ENCODE measurements at regions not wholly inside any gene's neighbourhood (a gene's known extent, or its start where the extent isn't known, plus 50 kb on each side); places are given as distances from the start of the nearest gene placed in this dataset.

- no peak for ATAC-seq (ENCODE audit: low read depth)
- Mint-ChIP-seq H3K36me3 (peaks cover 5% of the 10 kb centered on the region), H3K4me3 (no peak overlapping the region), H3K27me3 (peaks cover 21% of the 10 kb centered on the region), H3K27ac (no peak overlapping the region), H3K9me3 (peaks cover 5% of the 10 kb centered on the region), H3K4me1 (peaks cover 6% of the 10 kb centered on the region)
- no peak for DNase-seq (ENCODE audit: low spot score in 2 of 2)
Measured at GRCh38 chr20:48159145-48160008, 374.1 kb upstream of the SULF2 start.

GRCh38 chr20:48158014-48158413 lies 372.7 kb upstream of the SULF2 start:
- peaks cover 5% of the 10 kb centered on the region for H3K9me3 Mint-ChIP-seq

GRCh38 chr20:48156951-48157700 lies 371.8 kb upstream of the SULF2 start:
- Mint-ChIP-seq H3K27me3 (peaks cover 17% of the 10 kb centered on the region), H3K4me3 (no peak overlapping the region), H3K4me1 (peaks cover 3% of the 10 kb centered on the region), H3K36me3 (peaks cover 5% of the 10 kb centered on the region), H3K27ac (no peak overlapping the region), H3K9me3 (peaks cover 5% of the 10 kb centered on the region)
- DNase-seq (ENCODE audit: low spot score in 2 of 2) = no peak
- ATAC-seq (ENCODE audit: low read depth) = no peak

More at GRCh38 chr20:48158014-48158413, 372.7 kb upstream of the SULF2 start:
- Mint-ChIP-seq H3K27ac (no peak overlapping the region), H3K4me3 (no peak overlapping the region), H3K4me1 (peaks cover 3% of the 10 kb centered on the region), H3K36me3 (peaks cover 5% of the 10 kb centered on the region), H3K27me3 (peaks cover 17% of the 10 kb centered on the region)
- no peak for ATAC-seq (ENCODE audit: low read depth)
- DNase-seq (ENCODE audit: low spot score in 2 of 2) = no peak

- peaks cover 5% of the 10 kb centered on the region for H3K9me3 Mint-ChIP-seq
- peaks cover 18% of the 10 kb centered on the region for H3K27me3 Mint-ChIP-seq
- H3K4me3 Mint-ChIP-seq = no peak overlapping the region
- ATAC-seq (ENCODE audit: low read depth) = no peak
- no peak for DNase-seq (ENCODE audit: low spot score in 2 of 2)
- peaks cover 5% of the 10 kb centered on the region for H3K36me3 Mint-ChIP-seq
- H3K4me1 Mint-ChIP-seq = peaks cover 3% of the 10 kb centered on the region
- no peak overlapping the region for H3K27ac Mint-ChIP-seq
Measured at GRCh38 chr20:48156521-48156920, 371.2 kb upstream of the SULF2 start.

GRCh38 chr20:48155268-48155667 lies 370.0 kb upstream of the SULF2 start:
- Mint-ChIP-seq H3K4me1 (peaks cover 3% of the 10 kb centered on the region), H3K9me3 (peaks cover 5% of the 10 kb centered on the region), H3K27me3 (peaks cover 17% of the 10 kb centered on the region), H3K27ac (no peak overlapping the region), H3K4me3 (no peak overlapping the region), H3K36me3 (peaks cover 5% of the 10 kb centered on the region)
- no peak for DNase-seq (ENCODE audit: low spot score in 2 of 2)
- ATAC-seq (ENCODE audit: low read depth) = no peak

GRCh38 chr20:48154040-48154765 lies 368.9 kb upstream of the SULF2 start:
- DNase-seq (ENCODE audit: low spot score in 2 of 2) = no peak
- peaks cover 5% of the 10 kb centered on the region for H3K9me3 Mint-ChIP-seq
- no peak overlapping the region for H3K27ac Mint-ChIP-seq
- peaks cover 10% of the 10 kb centered on the region for H3K27me3 Mint-ChIP-seq
- no peak overlapping the region for H3K4me3 Mint-ChIP-seq
- H3K4me1 Mint-ChIP-seq = no peaks in the 10 kb centered on the region
- peaks cover 5% of the 10 kb centered on the region for H3K36me3 Mint-ChIP-seq
- no peak for ATAC-seq (ENCODE audit: low read depth)

- peaks cover 3% of the 10 kb centered on the region for H3K4me1 Mint-ChIP-seq
- ATAC-seq (ENCODE audit: low read depth) = no peak
- H3K4me3 Mint-ChIP-seq = no peak overlapping the region
- H3K27ac Mint-ChIP-seq = no peak overlapping the region
- peaks cover 5% of the 10 kb centered on the region for H3K36me3 Mint-ChIP-seq
- no peak for DNase-seq (ENCODE audit: low spot score in 2 of 2)
- H3K9me3 Mint-ChIP-seq = peaks cover 5% of the 10 kb centered on the region
- peaks cover 10% of the 10 kb centered on the region for H3K27me3 Mint-ChIP-seq
Measured at GRCh38 chr20:48153523-48153922, 368.2 kb upstream of the SULF2 start.

- H3K36me3 Mint-ChIP-seq = peaks cover 5% of the 10 kb centered on the region
- peaks cover 5% of the 10 kb centered on the region for H3K9me3 Mint-ChIP-seq
- ATAC-seq (ENCODE audit: low read depth) (no peak), DNase-seq (ENCODE audit: low spot score in 2 of 2) (no peak)
- H3K27me3 Mint-ChIP-seq = peaks cover 8% of the 10 kb centered on the region
- no peak overlapping the region for H3K4me3 Mint-ChIP-seq
- no peak overlapping the region for H3K27ac Mint-ChIP-seq
- peaks cover 3% of the 10 kb centered on the region for H3K4me1 Mint-ChIP-seq
Measured at GRCh38 chr20:48153103-48153502, 367.8 kb upstream of the SULF2 start.

- Mint-ChIP-seq H3K4me1 (peaks cover 3% of the 10 kb centered on the region), H3K4me3 (no peak overlapping the region), H3K27me3 (peaks cover 7% of the 10 kb centered on the region), H3K9me3 (no peaks in the 10 kb centered on the region), H3K36me3 (peaks cover 3% of the 10 kb centered on the region), H3K27ac (no peak overlapping the region)
- ATAC-seq (ENCODE audit: low read depth) = no peak
- no peak for DNase-seq (ENCODE audit: low spot score in 2 of 2)
Measured at GRCh38 chr20:48150568-48150967, 365.3 kb upstream of the SULF2 start.

GRCh38 chr20:48149902-48150301 lies 364.6 kb upstream of the SULF2 start:
- DNase-seq (ENCODE audit: low spot score in 2 of 2) (no peak), ATAC-seq (ENCODE audit: low read depth) (no peak)
- no peak overlapping the region for H3K4me3 Mint-ChIP-seq
- peaks cover 3% of the 10 kb centered on the region for H3K4me1 Mint-ChIP-seq
- H3K9me3 Mint-ChIP-seq = no peaks in the 10 kb centered on the region
- H3K27me3 Mint-ChIP-seq = peaks cover 7% of the 10 kb centered on the region
- H3K36me3 Mint-ChIP-seq = peaks cover 2% of the 10 kb centered on the region
- H3K27ac Mint-ChIP-seq = no peak overlapping the region

GRCh38 chr20:48148916-48149672 lies 363.8 kb upstream of the SULF2 start:
- peaks cover 5% of the 10 kb centered on the region for H3K27me3 Mint-ChIP-seq

GRCh38 chr20:48148020-48148419 lies 362.7 kb upstream of the SULF2 start:
- Mint-ChIP-seq H3K4me1 (peaks cover 3% of the 10 kb centered on the region), H3K27ac (no peak overlapping the region), H3K4me3 (no peak overlapping the region), H3K36me3 (no peaks in the 10 kb centered on the region), H3K27me3 (peaks cover 5% of the 10 kb centered on the region), H3K9me3 (no peaks in the 10 kb centered on the region)
- no peak for ATAC-seq (ENCODE audit: low read depth)
- DNase-seq (ENCODE audit: low spot score in 2 of 2) = no peak

More at GRCh38 chr20:48148916-48149672, 363.8 kb upstream of the SULF2 start:
- no peak overlapping the region for H3K4me3 Mint-ChIP-seq
- H3K27ac Mint-ChIP-seq = no peak overlapping the region
- H3K9me3 Mint-ChIP-seq = no peaks in the 10 kb centered on the region
- no peak for DNase-seq (ENCODE audit: low spot score in 2 of 2)
- no peak for ATAC-seq (ENCODE audit: low read depth)
- H3K36me3 Mint-ChIP-seq = no peaks in the 10 kb centered on the region
- peaks cover 3% of the 10 kb centered on the region for H3K4me1 Mint-ChIP-seq

GRCh38 chr20:48147311-48147710 lies 362.0 kb upstream of the SULF2 start:
- H3K27ac Mint-ChIP-seq = no peak overlapping the region
- no peaks in the 10 kb centered on the region for H3K9me3 Mint-ChIP-seq
- H3K4me1 Mint-ChIP-seq = peaks cover 3% of the 10 kb centered on the region
- DNase-seq (ENCODE audit: low spot score in 2 of 2) (no peak), ATAC-seq (ENCODE audit: low read depth) (no peak)
- peaks cover 5% of the 10 kb centered on the region for H3K27me3 Mint-ChIP-seq
- H3K36me3 Mint-ChIP-seq = no peaks in the 10 kb centered on the region
- no peak overlapping the region for H3K4me3 Mint-ChIP-seq

Data from memory B cell (primary cell).